ENCODE measurements at regions not wholly inside any gene's neighbourhood (a gene's known extent, or its start where the extent isn't known, plus 50 kb on each side); places are given as distances from the start of the nearest gene placed in this dataset.

DNA sequence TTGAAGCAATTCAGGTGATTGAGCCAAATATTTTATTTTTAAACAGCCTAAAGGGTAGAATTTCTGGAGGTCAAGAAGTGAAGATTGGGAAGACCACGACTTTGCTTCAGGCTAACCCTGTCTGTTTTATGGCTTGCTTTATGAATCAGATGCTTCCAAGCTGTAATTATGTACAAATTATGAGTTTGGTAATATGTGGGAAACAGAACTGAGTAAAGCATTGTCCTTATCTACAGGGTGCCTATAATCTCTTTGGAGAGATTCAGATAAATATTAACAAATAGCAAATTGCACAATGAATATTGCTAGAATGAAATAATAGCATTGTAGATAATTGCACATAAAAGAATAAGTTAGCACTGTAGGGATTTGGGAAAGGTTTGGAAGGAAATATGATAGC, 539.4 kb upstream of the CDH2 start:
- TF ChIP-seq, protein P1, sequence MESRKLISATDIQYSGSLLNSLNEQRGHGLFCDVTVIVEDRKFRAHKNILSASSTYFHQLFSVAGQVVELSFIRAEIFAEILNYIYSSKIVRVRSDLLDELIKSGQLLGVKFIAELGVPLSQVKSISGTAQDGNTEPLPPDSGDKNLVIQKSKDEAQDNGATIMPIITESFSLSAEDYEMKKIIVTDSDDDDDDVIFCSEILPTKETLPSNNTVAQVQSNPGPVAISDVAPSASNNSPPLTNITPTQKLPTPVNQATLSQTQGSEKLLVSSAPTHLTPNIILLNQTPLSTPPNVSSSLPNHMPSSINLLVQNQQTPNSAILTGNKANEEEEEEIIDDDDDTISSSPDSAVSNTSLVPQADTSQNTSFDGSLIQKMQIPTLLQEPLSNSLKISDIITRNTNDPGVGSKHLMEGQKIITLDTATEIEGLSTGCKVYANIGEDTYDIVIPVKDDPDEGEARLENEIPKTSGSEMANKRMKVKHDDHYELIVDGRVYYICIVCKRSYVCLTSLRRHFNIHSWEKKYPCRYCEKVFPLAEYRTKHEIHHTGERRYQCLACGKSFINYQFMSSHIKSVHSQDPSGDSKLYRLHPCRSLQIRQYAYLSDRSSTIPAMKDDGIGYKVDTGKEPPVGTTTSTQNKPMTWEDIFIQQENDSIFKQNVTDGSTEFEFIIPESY (IDR thresholded peaks at IDR 0.05) = no peak
- TF ChIP-seq, protein P2, sequence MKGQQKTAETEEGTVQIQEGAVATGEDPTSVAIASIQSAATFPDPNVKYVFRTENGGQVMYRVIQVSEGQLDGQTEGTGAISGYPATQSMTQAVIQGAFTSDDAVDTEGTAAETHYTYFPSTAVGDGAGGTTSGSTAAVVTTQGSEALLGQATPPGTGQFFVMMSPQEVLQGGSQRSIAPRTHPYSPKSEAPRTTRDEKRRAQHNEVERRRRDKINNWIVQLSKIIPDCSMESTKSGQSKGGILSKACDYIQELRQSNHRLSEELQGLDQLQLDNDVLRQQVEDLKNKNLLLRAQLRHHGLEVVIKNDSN (IDR thresholded peaks at IDR 0.05; ENCODE audit: borderline replicate concordance, extremely low read length, insufficient read depth, low read depth, low read length) = no peak
- TF ChIP-seq, protein P3, sequence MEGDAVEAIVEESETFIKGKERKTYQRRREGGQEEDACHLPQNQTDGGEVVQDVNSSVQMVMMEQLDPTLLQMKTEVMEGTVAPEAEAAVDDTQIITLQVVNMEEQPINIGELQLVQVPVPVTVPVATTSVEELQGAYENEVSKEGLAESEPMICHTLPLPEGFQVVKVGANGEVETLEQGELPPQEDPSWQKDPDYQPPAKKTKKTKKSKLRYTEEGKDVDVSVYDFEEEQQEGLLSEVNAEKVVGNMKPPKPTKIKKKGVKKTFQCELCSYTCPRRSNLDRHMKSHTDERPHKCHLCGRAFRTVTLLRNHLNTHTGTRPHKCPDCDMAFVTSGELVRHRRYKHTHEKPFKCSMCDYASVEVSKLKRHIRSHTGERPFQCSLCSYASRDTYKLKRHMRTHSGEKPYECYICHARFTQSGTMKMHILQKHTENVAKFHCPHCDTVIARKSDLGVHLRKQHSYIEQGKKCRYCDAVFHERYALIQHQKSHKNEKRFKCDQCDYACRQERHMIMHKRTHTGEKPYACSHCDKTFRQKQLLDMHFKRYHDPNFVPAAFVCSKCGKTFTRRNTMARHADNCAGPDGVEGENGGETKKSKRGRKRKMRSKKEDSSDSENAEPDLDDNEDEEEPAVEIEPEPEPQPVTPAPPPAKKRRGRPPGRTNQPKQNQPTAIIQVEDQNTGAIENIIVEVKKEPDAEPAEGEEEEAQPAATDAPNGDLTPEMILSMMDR (IDR thresholded peaks at IDR 0.05 in 2 of 3, conservative IDR thresholded peaks at IDR 0.05 in 1 of 3; ENCODE audit: control insufficient read depth in 2 of 3, extremely low read depth in 1 of 3, insufficient read depth in 1 of 3, low read depth in 3 of 3, low read length in 3 of 3) = no peak
- TF ChIP-seq, protein P4, sequence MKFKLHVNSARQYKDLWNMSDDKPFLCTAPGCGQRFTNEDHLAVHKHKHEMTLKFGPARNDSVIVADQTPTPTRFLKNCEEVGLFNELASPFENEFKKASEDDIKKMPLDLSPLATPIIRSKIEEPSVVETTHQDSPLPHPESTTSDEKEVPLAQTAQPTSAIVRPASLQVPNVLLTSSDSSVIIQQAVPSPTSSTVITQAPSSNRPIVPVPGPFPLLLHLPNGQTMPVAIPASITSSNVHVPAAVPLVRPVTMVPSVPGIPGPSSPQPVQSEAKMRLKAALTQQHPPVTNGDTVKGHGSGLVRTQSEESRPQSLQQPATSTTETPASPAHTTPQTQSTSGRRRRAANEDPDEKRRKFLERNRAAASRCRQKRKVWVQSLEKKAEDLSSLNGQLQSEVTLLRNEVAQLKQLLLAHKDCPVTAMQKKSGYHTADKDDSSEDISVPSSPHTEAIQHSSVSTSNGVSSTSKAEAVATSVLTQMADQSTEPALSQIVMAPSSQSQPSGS (IDR thresholded peaks at IDR 0.05; ENCODE audit: low read length) = no peak
- TF ChIP-seq, protein P5, sequence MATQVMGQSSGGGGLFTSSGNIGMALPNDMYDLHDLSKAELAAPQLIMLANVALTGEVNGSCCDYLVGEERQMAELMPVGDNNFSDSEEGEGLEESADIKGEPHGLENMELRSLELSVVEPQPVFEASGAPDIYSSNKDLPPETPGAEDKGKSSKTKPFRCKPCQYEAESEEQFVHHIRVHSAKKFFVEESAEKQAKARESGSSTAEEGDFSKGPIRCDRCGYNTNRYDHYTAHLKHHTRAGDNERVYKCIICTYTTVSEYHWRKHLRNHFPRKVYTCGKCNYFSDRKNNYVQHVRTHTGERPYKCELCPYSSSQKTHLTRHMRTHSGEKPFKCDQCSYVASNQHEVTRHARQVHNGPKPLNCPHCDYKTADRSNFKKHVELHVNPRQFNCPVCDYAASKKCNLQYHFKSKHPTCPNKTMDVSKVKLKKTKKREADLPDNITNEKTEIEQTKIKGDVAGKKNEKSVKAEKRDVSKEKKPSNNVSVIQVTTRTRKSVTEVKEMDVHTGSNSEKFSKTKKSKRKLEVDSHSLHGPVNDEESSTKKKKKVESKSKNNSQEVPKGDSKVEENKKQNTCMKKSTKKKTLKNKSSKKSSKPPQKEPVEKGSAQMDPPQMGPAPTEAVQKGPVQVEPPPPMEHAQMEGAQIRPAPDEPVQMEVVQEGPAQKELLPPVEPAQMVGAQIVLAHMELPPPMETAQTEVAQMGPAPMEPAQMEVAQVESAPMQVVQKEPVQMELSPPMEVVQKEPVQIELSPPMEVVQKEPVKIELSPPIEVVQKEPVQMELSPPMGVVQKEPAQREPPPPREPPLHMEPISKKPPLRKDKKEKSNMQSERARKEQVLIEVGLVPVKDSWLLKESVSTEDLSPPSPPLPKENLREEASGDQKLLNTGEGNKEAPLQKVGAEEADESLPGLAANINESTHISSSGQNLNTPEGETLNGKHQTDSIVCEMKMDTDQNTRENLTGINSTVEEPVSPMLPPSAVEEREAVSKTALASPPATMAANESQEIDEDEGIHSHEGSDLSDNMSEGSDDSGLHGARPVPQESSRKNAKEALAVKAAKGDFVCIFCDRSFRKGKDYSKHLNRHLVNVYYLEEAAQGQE (IDR thresholded peaks at IDR 0.05; ENCODE audit: low read depth, low read length) = no peak
- TF ChIP-seq GABPA (IDR thresholded peaks at IDR 0.05; ENCODE audit: low read depth) = no peak
